ENCODE measurements at regions not wholly inside any gene's neighbourhood (a gene's known extent, or its start where the extent isn't known, plus 50 kb on each side); places are given as distances from the start of the nearest gene placed in this dataset.

GRCh38 chr12:88935856-88936255 lies 355.6 kb upstream of the KITLG start:
- TF ChIP-seq POLR2A (IDR thresholded peaks at IDR 0.05; ENCODE audit: low read length) (no peak), GATA1 (IDR thresholded peaks at IDR 0.05; ENCODE audit: low read depth, low read length) (no peak)
